Neural cell (in vitro differentiated cells): ENCODE measurements at regions not wholly inside any gene's neighbourhood (a gene's known extent, or its start where the extent isn't known, plus 50 kb on each side); places are given as distances from the start of the nearest gene placed in this dataset.

Experiments used
- H2AFZ ChIP-seq: fragments of 200-600, 300-800 bp; sonication (generic), shearing (Covaris generic); 2 replicates; pipeline ENCODE4 v1.6.0; 2014; ENCODE audit warnings: low read depth, mild to moderate bottlenecking, antibody characterized with exemption, low read length, moderate library complexity
- H3F3A ChIP-seq: fragments of 200-600 bp; shearing (Covaris generic); 2 replicates; pipeline ENCODE4 v1.6.1; 2016; ENCODE audit warnings: mild to moderate bottlenecking, moderate library complexity, mixed read lengths, antibody characterized with exemption, low read length; ENCODE audit not compliant: insufficient read depth, poor library complexity, severe bottlenecking
- H3K27ac ChIP-seq: fragments of 200-600, 300-800 bp; sonication (generic), shearing (Covaris generic); 2 replicates; pipeline ENCODE4 v1.5.1; 2014; ENCODE audit warnings: mild to moderate bottlenecking, low read length, moderate library complexity
- H3K27me3 ChIP-seq: fragments of 300-800, 200-600 bp; sonication (generic), shearing (Covaris generic); 2 replicates; pipeline ENCODE4 v1.6.0; 2014; ENCODE audit warnings: mild to moderate bottlenecking, low read depth, low read length, moderate library complexity; ENCODE audit not compliant: insufficient read depth
- H3K36me3 ChIP-seq: fragments of 300-800, 200-600 bp; sonication (generic), shearing (Covaris generic); 2 replicates; pipeline ENCODE4 v1.5.1; 2014; ENCODE audit warnings: mild to moderate bottlenecking, antibody characterized with exemption, low read length, moderate library complexity; ENCODE audit not compliant: insufficient read depth
- H3K4me2 ChIP-seq: fragments of 300-800, 200-600 bp; sonication (generic), shearing (Covaris generic); 2 replicates; pipeline ENCODE4 v1.6.0; 2014; ENCODE audit warnings: mild to moderate bottlenecking, low read length
- H3K4me3 ChIP-seq: fragments of 300-800, 200-600 bp; sonication (generic), shearing (Covaris generic); 2 replicates; pipeline ENCODE4 v1.5.1; 2014; ENCODE audit warnings: mild to moderate bottlenecking, low read length, moderate library complexity
- H3K79me2 ChIP-seq: fragments of 200-600 bp; shearing (Covaris generic); replicated peaks from 2 replicates; pipeline ENCODE4 v1.6.0; 2014; ENCODE audit warnings: mild to moderate bottlenecking, low read length, moderate library complexity; ENCODE audit not compliant: insufficient read depth
- H3K9ac ChIP-seq: fragments of 300-800, 200-600 bp; sonication (generic), shearing (Covaris generic); 2 replicates; pipeline ENCODE4 v1.6.1; 2016; ENCODE audit warnings: mild to moderate bottlenecking, low read length, mixed read lengths
- H3K9me2 ChIP-seq: fragments of 200-600 bp; shearing (Covaris generic); 2 replicates; pipeline ENCODE4 v1.6.1; 2016; ENCODE audit warnings: mild to moderate bottlenecking, low read length, mixed read lengths; ENCODE audit not compliant: insufficient read depth
- H3K9me3 ChIP-seq: fragments of 200-600, 300-800 bp; sonication (generic), shearing (Covaris generic); 2 replicates; pipeline ENCODE4 v1.6.1; 2016; ENCODE audit warnings: mild to moderate bottlenecking, mixed run types, low read length, moderate library complexity, mixed read lengths
- H4K20me1 ChIP-seq: fragments of 200-600 bp; shearing (Covaris generic); 2 replicates; pipeline ENCODE4 v1.6.1; 2016; ENCODE audit warnings: mild to moderate bottlenecking, mixed run types; ENCODE audit not compliant: insufficient read depth
- EP300 ChIP-seq: fragments of 450-650 bp; conservative IDR thresholded peaks from 2 replicates; pipeline ENCODE4 v1.6.1; 2014; ENCODE audit warnings: antibody characterized with exemption, mild to moderate bottlenecking, moderate library complexity; ENCODE audit not compliant: poor library complexity, severe bottlenecking
- POLR2AphosphoS5 ChIP-seq: IDR thresholded peaks from 2 replicates; pipeline ENCODE4 v1.6.1; 2012
- RAD21 ChIP-seq: fragments of 450-650 bp; conservative IDR thresholded peaks from 2 replicates; pipeline ENCODE4 v1.6.1; 2014; ENCODE audit warnings: antibody characterized with exemption, mild to moderate bottlenecking, moderate library complexity
- TF ChIP-seq, protein P1 (sequence below): IDR thresholded peaks from 2 replicates; pipeline ENCODE4 v1.6.1; 2012; ENCODE audit warnings: borderline replicate concordance

DNA sequence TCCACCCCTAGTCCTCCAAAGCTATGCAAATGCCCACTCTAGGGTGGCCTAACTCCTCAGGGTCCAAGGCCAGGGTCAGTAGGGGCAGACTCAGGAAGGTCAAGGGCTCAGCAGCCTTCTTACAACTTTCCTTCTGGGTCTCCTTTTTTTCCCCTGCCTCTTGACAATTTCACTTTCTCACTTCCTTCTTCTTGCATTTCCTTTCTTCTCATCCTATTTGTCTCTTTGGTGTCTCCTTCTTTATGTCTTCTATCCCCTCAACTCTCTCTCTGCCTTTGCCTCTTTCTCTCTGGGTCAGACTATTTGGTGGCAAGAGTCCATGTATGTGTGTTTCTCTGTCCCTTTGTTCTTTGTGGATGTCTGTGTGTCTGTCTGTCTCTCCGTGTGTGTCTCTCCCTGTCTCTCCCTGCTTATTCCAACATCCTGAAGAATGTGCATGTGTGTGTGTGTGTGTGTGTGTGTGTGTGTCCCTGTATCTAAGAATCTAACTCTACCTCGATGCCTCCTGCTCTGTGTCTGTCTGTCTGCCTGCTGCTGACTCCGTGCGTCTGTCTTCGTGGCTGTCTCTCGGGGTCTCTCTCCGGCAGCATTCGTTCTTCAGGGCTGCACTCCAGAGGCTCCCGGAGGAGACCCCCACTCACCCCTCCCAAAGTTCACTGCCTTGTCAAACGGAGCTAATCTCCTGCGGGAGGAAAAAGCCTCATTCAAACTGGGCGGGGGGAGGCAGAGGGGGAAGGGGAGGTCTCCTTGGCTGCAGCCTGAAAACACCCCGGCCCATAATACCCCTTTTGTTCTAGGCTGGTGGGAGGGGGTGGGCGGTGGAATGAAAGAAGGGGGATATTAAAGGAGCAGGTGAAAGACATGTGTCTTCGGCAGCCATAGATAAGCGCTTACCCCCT lies 51.7 kb upstream of the FOXP4 start:
- no peaks in the 10 kb centered on the region for H3K79me2 ChIP-seq
- TF ChIP-seq POLR2AphosphoS5, result peak; percentile 38
- no peak for TF ChIP-seq RAD21
- TF ChIP-seq, protein P1, sequence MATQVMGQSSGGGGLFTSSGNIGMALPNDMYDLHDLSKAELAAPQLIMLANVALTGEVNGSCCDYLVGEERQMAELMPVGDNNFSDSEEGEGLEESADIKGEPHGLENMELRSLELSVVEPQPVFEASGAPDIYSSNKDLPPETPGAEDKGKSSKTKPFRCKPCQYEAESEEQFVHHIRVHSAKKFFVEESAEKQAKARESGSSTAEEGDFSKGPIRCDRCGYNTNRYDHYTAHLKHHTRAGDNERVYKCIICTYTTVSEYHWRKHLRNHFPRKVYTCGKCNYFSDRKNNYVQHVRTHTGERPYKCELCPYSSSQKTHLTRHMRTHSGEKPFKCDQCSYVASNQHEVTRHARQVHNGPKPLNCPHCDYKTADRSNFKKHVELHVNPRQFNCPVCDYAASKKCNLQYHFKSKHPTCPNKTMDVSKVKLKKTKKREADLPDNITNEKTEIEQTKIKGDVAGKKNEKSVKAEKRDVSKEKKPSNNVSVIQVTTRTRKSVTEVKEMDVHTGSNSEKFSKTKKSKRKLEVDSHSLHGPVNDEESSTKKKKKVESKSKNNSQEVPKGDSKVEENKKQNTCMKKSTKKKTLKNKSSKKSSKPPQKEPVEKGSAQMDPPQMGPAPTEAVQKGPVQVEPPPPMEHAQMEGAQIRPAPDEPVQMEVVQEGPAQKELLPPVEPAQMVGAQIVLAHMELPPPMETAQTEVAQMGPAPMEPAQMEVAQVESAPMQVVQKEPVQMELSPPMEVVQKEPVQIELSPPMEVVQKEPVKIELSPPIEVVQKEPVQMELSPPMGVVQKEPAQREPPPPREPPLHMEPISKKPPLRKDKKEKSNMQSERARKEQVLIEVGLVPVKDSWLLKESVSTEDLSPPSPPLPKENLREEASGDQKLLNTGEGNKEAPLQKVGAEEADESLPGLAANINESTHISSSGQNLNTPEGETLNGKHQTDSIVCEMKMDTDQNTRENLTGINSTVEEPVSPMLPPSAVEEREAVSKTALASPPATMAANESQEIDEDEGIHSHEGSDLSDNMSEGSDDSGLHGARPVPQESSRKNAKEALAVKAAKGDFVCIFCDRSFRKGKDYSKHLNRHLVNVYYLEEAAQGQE, result peak; percentile 34
- TF ChIP-seq EP300, result peak; percentile 46
- no peaks in the 10 kb centered on the region for H3K9me2 ChIP-seq
- peak overlapping the region; percentile 29 for H3K4me2 ChIP-seq
- H3K9me3 ChIP-seq, result no peaks in the 10 kb centered on the region
- peak overlapping the region; percentile 88 for H3K27ac ChIP-seq
- H3K27me3 ChIP-seq, result no peaks in the 10 kb centered on the region
- no peaks in the 10 kb centered on the region for H3K36me3 ChIP-seq
- H2AFZ ChIP-seq, result no peak overlapping the region
- no peaks in the 10 kb centered on the region for H3F3A ChIP-seq
- H3K4me3 ChIP-seq, result peak overlapping the region; percentile 42
- H3K9ac ChIP-seq, result peak overlapping the region; percentile 63
- H4K20me1 ChIP-seq, result no peaks in the 10 kb centered on the region
